Keratinocyte (primary cell): ENCODE measurements at regions not wholly inside any gene's neighbourhood (a gene's known extent, or its start where the extent isn't known, plus 50 kb on each side); places are given as distances from the start of the nearest gene placed in this dataset.

Source experiments
- DNase-seq: peaks from one replicate; pipeline ENCODE4 v3.0.0-alpha.2; 2011; ENCODE audit warnings: low read depth, missing footprints, low spot score
- FAIRE-seq: peaks from 2 replicates; lab custom pipeline; 2011; peaks lifted over from hg19 to GRCh38; lab: Jason Lieb, UNC
- H2AFZ ChIP-seq: 2 replicates; pipeline ENCODE4 v1.6.0; 2012; ENCODE audit warnings: low read length, control low read depth, inconsistent platforms; ENCODE audit not compliant: control insufficient read depth
- H3K27ac ChIP-seq: 2 replicates; pipeline ENCODE4 v1.5.1; 2011; ENCODE audit warnings: low read length; ENCODE audit not compliant: control insufficient read depth, insufficient read depth
- H3K27me3 ChIP-seq: 3 replicates; pipeline ENCODE4 v1.6.0; 2011; ENCODE audit warnings: low read length; ENCODE audit not compliant: control insufficient read depth, insufficient read depth; ENCODE audit errors: extremely low read depth
- H3K36me3 ChIP-seq, 2 experiments: 2 replicates in 1 of 2; 3 replicates in 1 of 2; pipeline ENCODE4 v1.5.1; 2011; ENCODE audit warnings: low read length in 2 of 2, mild to moderate bottlenecking in 1 of 2; ENCODE audit not compliant: control insufficient read depth in 2 of 2, insufficient read depth in 2 of 2; ENCODE audit errors: extremely low read depth in 1 of 2
- H3K4me1 ChIP-seq: 3 replicates; pipeline ENCODE4 v1.5.1; 2011; ENCODE audit warnings: low read length; ENCODE audit not compliant: control insufficient read depth, insufficient read depth; ENCODE audit errors: extremely low read depth
- H3K4me2 ChIP-seq: 3 replicates; pipeline ENCODE4 v1.6.0; 2011; ENCODE audit warnings: low read depth, low read length; ENCODE audit not compliant: control insufficient read depth, insufficient read depth; ENCODE audit errors: extremely low read depth
- H3K4me3 ChIP-seq, 3 experiments: fragments of 200-600 bp in 1 of 3; sonication (generic) in 1 of 3; 2 replicates in 2 of 3; 3 replicates in 1 of 3; pipeline ENCODE4 v1.5.1; 2011 to 2016; ENCODE audit warnings: low read length in 3 of 3, mild to moderate bottlenecking in 3 of 3, control low read depth in 2 of 3, inconsistent platforms in 1 of 3, low read depth in 1 of 3, mixed read lengths in 1 of 3, mixed run types in 1 of 3, moderate library complexity in 1 of 3; ENCODE audit not compliant: control insufficient read depth in 2 of 3, insufficient read depth in 2 of 3; ENCODE audit errors: extremely low read depth in 1 of 3
- H3K79me2 ChIP-seq: 2 replicates; pipeline ENCODE4 v1.6.0; 2012; ENCODE audit warnings: low read length; ENCODE audit not compliant: control insufficient read depth, insufficient read depth
- H3K9ac ChIP-seq: 3 replicates; pipeline ENCODE4 v1.6.0; 2011; ENCODE audit warnings: low read length; ENCODE audit not compliant: control insufficient read depth, insufficient read depth; ENCODE audit errors: extremely low read depth
- H3K9me1 ChIP-seq: 3 replicates; pipeline ENCODE4 v1.6.0; 2011; ENCODE audit warnings: low read length; ENCODE audit not compliant: control insufficient read depth, insufficient read depth; ENCODE audit errors: extremely low read depth
- H3K9me3 ChIP-seq: 2 replicates; pipeline ENCODE4 v1.5.1; 2012; ENCODE audit warnings: low read depth, low read length; ENCODE audit not compliant: control insufficient read depth
- H4K20me1 ChIP-seq: 3 replicates; pipeline ENCODE4 v1.6.0; 2011; ENCODE audit warnings: low read length; ENCODE audit not compliant: control insufficient read depth, insufficient read depth; ENCODE audit errors: extremely low read depth
- CTCF ChIP-seq, 3 experiments: IDR thresholded peaks in 1 of 3; conservative IDR thresholded peaks in 1 of 3; optimal IDR thresholded peaks in 1 of 3; 2 replicates in 2 of 3; 3 replicates in 1 of 3; pipeline versions ENCODE3 to v1.5.1; 2011; ENCODE audit warnings: low read length in 3 of 3, mild to moderate bottlenecking in 3 of 3, moderate library complexity in 2 of 3, control low read depth in 1 of 3, inconsistent platforms in 1 of 3; ENCODE audit not compliant: insufficient read depth in 2 of 3; ENCODE audit errors: extremely low read depth in 1 of 3
- EZH2 ChIP-seq: IDR thresholded peaks from one replicate; pipeline ENCODE4 v1.6.1; 2012; ENCODE audit warnings: inconsistent platforms, mild to moderate bottlenecking, low read length, moderate library complexity
- dilution Hi-C: fragments of 300-500 bp; cut with MboI; formaldehyde crosslinking; loops from one replicate; pipeline ENCODE4 v1.7.0; 2020; ENCODE audit warnings: low sequenced_read_pairs; ENCODE audit not compliant: extremely low pct_ligation_motif_present

- Histone ChIP-seq H3K9ac (no peak overlapping the region), H3K36me3 (no peaks in the 10 kb centered on the region), H3K27me3 (no peaks in the 10 kb centered on the region), H3K4me2 (no peak overlapping the region), H3K27ac (no peak overlapping the region), H3K9me3 (no peaks in the 10 kb centered on the region), H2AFZ (no peak overlapping the region), H3K4me3 (no peak overlapping the region), H3K9me1 (no peaks in the 10 kb centered on the region), H3K4me1 (no peaks in the 10 kb centered on the region), H4K20me1 (no peaks in the 10 kb centered on the region), H3K79me2 (no peaks in the 10 kb centered on the region)
- TF ChIP-seq CTCF (optimal IDR thresholded peaks at IDR 0.05 in 1 of 3, IDR thresholded peaks at IDR 0.05 in 1 of 3, conservative IDR thresholded peaks at IDR 0.05 in 1 of 3; ENCODE audit: extremely low read depth in 1 of 3, insufficient read depth in 2 of 3, low read length in 3 of 3): no peak
- TF ChIP-seq EZH2: no peak
- FAIRE-seq: no peak
- dilution Hi-C loops: no loop called here
- DNase-seq: no peak
Observed at GRCh38 chr7:123271856-123272255, 72.1 kb upstream of the SLC13A1 start.

GRCh38 chr7:123271231-123271630, 71.5 kb upstream of the SLC13A1 start:
- FAIRE-seq: no peak
- dilution Hi-C loops: no loop called here

More at GRCh38 chr7:123271231-123271630, 71.5 kb upstream of the SLC13A1 start:
- Histone ChIP-seq H3K9me3 (no peaks in the 10 kb centered on the region), H3K36me3 (no peaks in the 10 kb centered on the region), H3K4me2 (no peak overlapping the region), H3K4me3 (no peak overlapping the region), H3K9me1 (no peaks in the 10 kb centered on the region), H3K27ac (no peak overlapping the region), H3K27me3 (no peaks in the 10 kb centered on the region), H2AFZ (no peak overlapping the region), H3K4me1 (no peaks in the 10 kb centered on the region), H3K9ac (no peak overlapping the region), H4K20me1 (no peaks in the 10 kb centered on the region), H3K79me2 (no peaks in the 10 kb centered on the region)
- TF ChIP-seq EZH2 (no peak), CTCF (optimal IDR thresholded peaks at IDR 0.05 in 1 of 3, IDR thresholded peaks at IDR 0.05 in 1 of 3, conservative IDR thresholded peaks at IDR 0.05 in 1 of 3; ENCODE audit: extremely low read depth in 1 of 3, insufficient read depth in 2 of 3, low read length in 3 of 3) (no peak)
- no peak for DNase-seq
